HUES64 (cell line): ENCODE measurements at regions not wholly inside any gene's neighbourhood (a gene's known extent, or its start where the extent isn't known, plus 50 kb on each side); places are given as distances from the start of the nearest gene placed in this dataset.
"Not testable (repeated sequence)": the region's sequence is repeated elsewhere in the genome, so short reads cannot be mapped to it uniquely, and the experiment has no call there.

Source experiments
- H3K27ac ChIP-seq: 2 replicates; pipeline ENCODE4 v1.7.0; 2013; ENCODE audit warnings: low read depth, low read length, inconsistent platforms
- H3K27me3 ChIP-seq: 2 replicates; pipeline ENCODE4 v1.6.1; 2013; ENCODE audit warnings: mild to moderate bottlenecking, low read length; ENCODE audit not compliant: insufficient read depth
- H3K36me3 ChIP-seq: 2 replicates; pipeline ENCODE4 v1.6.1; 2013; ENCODE audit warnings: mild to moderate bottlenecking, low read length; ENCODE audit not compliant: insufficient read depth
- H3K4me1 ChIP-seq: 2 replicates; pipeline ENCODE4 v1.6.1; 2013; ENCODE audit warnings: mild to moderate bottlenecking, low read length, moderate library complexity; ENCODE audit not compliant: insufficient read depth
- H3K4me3 ChIP-seq: 2 replicates; pipeline ENCODE4 v1.5.1; 2013; ENCODE audit warnings: mild to moderate bottlenecking, low read length, moderate library complexity
- H3K9ac ChIP-seq: 2 replicates; pipeline ENCODE4 v1.6.1; 2013; ENCODE audit warnings: mild to moderate bottlenecking, low read depth, low read length
- H3K9me3 ChIP-seq: 2 replicates; pipeline ENCODE4 v1.6.1; 2013; ENCODE audit warnings: low read depth, low read length; ENCODE audit not compliant: insufficient read depth
- WGBS: fragments of 150-250, 120-280 bp; methylation state at CpG from one replicate; pipeline ENCODE4 v1.1.7; 2013; ENCODE audit warnings: missing lambda C conversion rate; 5-methylcytosine and 5-hydroxymethylcytosine counted together

GRCh38 chr4:132457987-132458386 lies 691.1 kb upstream of the PCDH10 start:
- not testable (repeated sequence) for H3K9ac ChIP-seq, H3K4me3 ChIP-seq, H3K9me3 ChIP-seq, H3K4me1 ChIP-seq, H3K36me3 ChIP-seq, H3K27me3 ChIP-seq, H3K27ac ChIP-seq
- 95% methylated on average over 9 of the region's 9 CpGs for WGBS

- 100% methylated on average over 1 of the region's 2 CpGs for WGBS
- H3K27ac ChIP-seq = no peak overlapping the region
- no peaks in the 10 kb centered on the region for H3K4me1 ChIP-seq
- no peaks in the 10 kb centered on the region for H3K27me3 ChIP-seq
- no peak overlapping the region for H3K4me3 ChIP-seq
- no peaks in the 10 kb centered on the region for H3K36me3 ChIP-seq
- 0 out of 2 replicates have a peak, but pooled peaks cover 3% of the 10 kb centered on the region for H3K9me3 ChIP-seq
- no peak overlapping the region for H3K9ac ChIP-seq
Observed at GRCh38 chr4:132479543-132479942, 669.6 kb upstream of the PCDH10 start.

DNA sequence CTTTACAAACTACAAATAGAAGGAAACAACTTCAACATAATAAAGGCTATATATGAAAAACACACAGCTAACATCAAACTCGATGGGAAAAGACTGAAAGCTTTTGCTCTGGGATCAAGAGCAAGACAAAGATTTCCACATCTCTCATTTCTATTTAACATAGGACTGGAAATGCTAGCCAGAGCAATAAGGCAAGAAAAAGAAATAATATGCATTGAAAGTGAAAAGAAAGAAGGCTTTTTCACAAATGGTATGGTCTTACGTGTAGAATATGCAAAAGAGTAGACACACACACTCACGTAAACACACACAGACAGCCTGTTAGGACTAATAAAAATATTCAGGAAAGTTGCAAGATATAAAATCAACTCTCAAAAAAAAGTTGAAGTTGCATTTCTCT lies 660.5 kb upstream of the PCDH10 start:
- WGBS = 93% methylated on average over 1 of the region's 3 CpGs
- Histone ChIP-seq H3K27ac (no peak overlapping the region), H3K9ac (no peak overlapping the region), H3K9me3 (peaks cover 37% of the 10 kb centered on the region), H3K4me1 (peaks cover 22% of the 10 kb centered on the region), H3K4me3 (no peak overlapping the region), H3K36me3 (peaks cover 15% of the 10 kb centered on the region), H3K27me3 (no peaks in the 10 kb centered on the region)

- Histone ChIP-seq H3K4me3 (no peak overlapping the region), H3K4me1 (peaks cover 58% of the 10 kb centered on the region), H3K27me3 (no peaks in the 10 kb centered on the region), H3K9me3 (peaks cover 22% of the 10 kb centered on the region), H3K9ac (peak overlapping the region; percentile 35; the same call in 1 of the 2 replicates), H3K27ac (peak overlapping the region; percentile 98), H3K36me3 (peaks cover 15% of the 10 kb centered on the region)
Observed at GRCh38 chr4:132493476-132493875, 655.6 kb upstream of the PCDH10 start.

DNA sequence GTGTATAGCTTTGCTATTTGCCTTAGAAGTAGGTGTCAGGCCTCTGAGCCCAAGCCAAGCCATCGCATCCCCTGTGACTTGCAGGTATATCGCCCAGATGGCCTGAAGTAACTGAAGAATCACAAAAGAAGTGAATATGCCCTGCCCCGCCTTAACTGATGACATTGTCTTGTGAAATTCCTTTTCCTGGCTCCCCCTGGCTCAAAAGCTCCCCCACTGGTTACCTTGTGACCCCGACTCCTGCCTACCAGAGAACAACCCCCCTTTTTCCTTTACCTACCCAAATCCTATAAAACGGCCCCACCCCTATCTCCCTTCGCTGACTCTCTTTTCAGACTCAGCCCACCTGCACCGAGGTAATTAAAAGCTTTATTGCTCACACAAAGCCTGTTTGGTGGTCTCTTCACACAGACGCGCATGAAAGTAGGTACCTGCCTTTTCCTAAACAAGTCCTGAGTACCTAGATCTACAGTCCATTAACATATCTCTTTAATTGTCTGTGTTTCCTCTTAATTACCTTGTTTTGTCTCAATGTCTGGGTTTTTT lies 653.8 kb upstream of the PCDH10 start:
- Histone ChIP-seq H3K9ac (peak overlapping the region; percentile 61), H3K27ac (peak overlapping the region; percentile 98), H3K4me1 (peaks cover 58% of the 10 kb centered on the region)
- H3K9me3 ChIP-seq, H3K36me3 ChIP-seq, H3K4me3 ChIP-seq, H3K27me3 ChIP-seq: not testable (repeated sequence)
- 20% methylated on average over 9 of the region's 9 CpGs for WGBS

DNA sequence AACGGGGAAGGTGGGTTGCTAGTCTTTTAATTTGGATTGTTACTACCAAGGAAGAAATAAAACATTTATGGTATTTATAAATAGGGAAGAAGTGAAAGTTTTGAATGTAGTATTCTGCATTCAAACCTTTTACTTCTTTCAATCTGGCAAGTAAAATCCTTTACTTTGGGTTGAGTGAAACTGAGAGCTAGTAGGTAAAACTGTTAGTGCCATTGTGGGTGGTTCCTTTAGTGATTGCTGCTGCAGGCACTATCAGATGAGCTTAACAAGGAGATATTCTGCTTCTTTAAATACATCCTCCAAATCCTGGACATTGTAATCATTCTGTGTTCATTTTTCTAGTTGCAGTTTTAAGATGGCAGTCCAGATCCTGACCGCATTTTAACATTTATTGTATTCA lies 650.9 kb upstream of the PCDH10 start:
- Histone ChIP-seq H3K27ac (no peak overlapping the region), H3K4me3 (no peak overlapping the region), H3K36me3 (no peaks in the 10 kb centered on the region), H3K9ac (no peak overlapping the region), H3K27me3 (no peaks in the 10 kb centered on the region), H3K4me1 (peaks cover 40% of the 10 kb centered on the region), H3K9me3 (no peaks in the 10 kb centered on the region)
- no CpG with 5 or more reads among the region's 2 CpGs for WGBS

GRCh38 chr4:132502096-132502552 lies 647.0 kb upstream of the PCDH10 start:
- Histone ChIP-seq H3K9ac (no peak overlapping the region), H3K27ac (no peak overlapping the region), H3K36me3 (no peaks in the 10 kb centered on the region), H3K4me1 (peaks cover 6% of the 10 kb centered on the region), H3K27me3 (no peaks in the 10 kb centered on the region), H3K9me3 (no peaks in the 10 kb centered on the region), H3K4me3 (no peak overlapping the region)

- WGBS = 83% methylated on average over 2 of the region's 2 CpGs
- Histone ChIP-seq H3K4me3 (no peak overlapping the region), H3K4me1 (peaks cover 5% of the 10 kb centered on the region; the same call in 1 of the 2 replicates), H3K9me3 (no peaks in the 10 kb centered on the region), H3K9ac (no peak overlapping the region), H3K36me3 (no peaks in the 10 kb centered on the region), H3K27me3 (no peaks in the 10 kb centered on the region), H3K27ac (no peak overlapping the region)
Observed at GRCh38 chr4:132504438-132504837, 644.7 kb upstream of the PCDH10 start.

GRCh38 chr4:132506568-132506967 lies 642.5 kb upstream of the PCDH10 start:
- H3K9ac ChIP-seq = no peak overlapping the region
- no peak overlapping the region for H3K4me3 ChIP-seq
- no CpG with 5 or more reads among the region's 2 CpGs for WGBS
- peaks cover 17% of the 10 kb centered on the region for H3K4me1 ChIP-seq
- no peaks in the 10 kb centered on the region for H3K27me3 ChIP-seq
- no peaks in the 10 kb centered on the region for H3K36me3 ChIP-seq
- no peak overlapping the region for H3K27ac ChIP-seq
- H3K9me3 ChIP-seq = no peaks in the 10 kb centered on the region

DNA sequence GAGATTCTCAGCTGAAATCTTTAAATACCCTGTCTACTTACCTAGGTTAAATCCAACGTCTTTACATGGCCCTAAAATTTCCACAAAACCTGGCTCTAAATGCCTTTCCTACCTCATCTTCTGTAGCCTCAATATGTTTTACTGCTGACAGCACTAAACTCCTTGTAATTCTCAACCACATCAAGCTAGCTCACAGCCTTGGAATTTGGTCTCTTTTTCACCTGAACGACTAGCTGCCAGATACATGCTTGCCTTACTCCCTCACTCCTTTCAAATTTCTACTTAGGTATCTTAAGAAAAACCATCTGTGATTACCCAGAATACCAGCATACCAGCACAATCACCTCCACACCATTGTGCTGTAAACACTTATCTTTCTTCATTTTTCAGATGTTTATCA lies 635.6 kb upstream of the PCDH10 start:
- 0 out of 2 replicates have a peak, but pooled peaks cover 3% of the 10 kb centered on the region for H3K9me3 ChIP-seq
- H3K4me3 ChIP-seq = no peak overlapping the region
- 54% methylated on average over 2 of the region's 2 CpGs for WGBS
- H3K36me3 ChIP-seq = no peaks in the 10 kb centered on the region
- H3K27me3 ChIP-seq = no peaks in the 10 kb centered on the region
- H3K9ac ChIP-seq = no peak overlapping the region
- H3K27ac ChIP-seq = no peak overlapping the region
- H3K4me1 ChIP-seq = peaks cover 36% of the 10 kb centered on the region

GRCh38 chr4:132526652-132527051 lies 622.4 kb upstream of the PCDH10 start:
- no peaks in the 10 kb centered on the region for H3K36me3 ChIP-seq
- no peak overlapping the region for H3K27ac ChIP-seq
- WGBS = 100% methylated on average over 1 of the region's 1 CpG
- H3K27me3 ChIP-seq = no peaks in the 10 kb centered on the region
- no peaks in the 10 kb centered on the region for H3K4me1 ChIP-seq
- no peak overlapping the region for H3K4me3 ChIP-seq
- no peaks in the 10 kb centered on the region for H3K9me3 ChIP-seq
- H3K9ac ChIP-seq = no peak overlapping the region

DNA sequence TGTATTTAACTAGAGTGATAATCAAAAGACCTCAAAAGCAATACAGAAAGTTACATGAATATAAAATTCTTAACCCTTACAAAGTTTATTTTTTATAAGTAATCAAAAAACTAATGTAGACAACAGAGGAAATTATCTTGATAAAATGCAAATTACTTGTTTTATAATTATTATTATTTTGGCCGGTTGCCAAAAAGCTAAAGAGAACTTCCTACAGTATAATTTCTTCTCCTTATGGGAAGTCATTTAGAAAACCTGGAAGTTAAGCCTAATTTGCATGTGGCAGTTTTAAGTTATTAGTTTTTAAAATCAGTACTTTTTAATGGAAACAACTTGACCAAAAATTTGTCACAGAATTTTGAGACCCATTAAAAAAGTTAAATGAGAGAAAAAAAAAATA lies 621.3 kb upstream of the PCDH10 start:
- Histone ChIP-seq H3K27me3 (no peaks in the 10 kb centered on the region), H3K9ac (no peak overlapping the region), H3K4me1 (no peaks in the 10 kb centered on the region), H3K36me3 (no peaks in the 10 kb centered on the region), H3K4me3 (no peak overlapping the region), H3K27ac (no peak overlapping the region), H3K9me3 (no peaks in the 10 kb centered on the region)
- no CpG with 5 or more reads among the region's 1 CpG for WGBS
